ENCODE measurements at regions not wholly inside any gene's neighbourhood (a gene's known extent, or its start where the extent isn't known, plus 50 kb on each side); places are given as distances from the start of the nearest gene placed in this dataset.

GRCh38 chr2:9087121-9087681 is 83.7 kb upstream of the MBOAT2 start:
- TF ChIP-seq EP300 (IDR thresholded peaks at IDR 0.05): no peak
- no peak for TF ChIP-seq CTCF (IDR thresholded peaks at IDR 0.05)

Measured in stomach (tissue), 4 donors.